OCI-LY7 (cell line): ENCODE measurements at regions not wholly inside any gene's neighbourhood (a gene's known extent, or its start where the extent isn't known, plus 50 kb on each side); places are given as distances from the start of the nearest gene placed in this dataset.

Experiments used
- BruUV-seq: library from RNA; stranded (reverse); fragments of 400-500 nt; replicated peaks from 2 replicates; lab custom pipeline; 2021; lab: Mats Ljungman, UMichigan
- CTCF ChIA-PET: fragments of 300-600 bp; sonication (Branson Sonifier 250); formaldehyde crosslinking; loops from one replicate; lab custom pipeline; 2022; ENCODE audit warnings: antibody characterized with exemption; ENCODE audit not compliant: unreplicated experiment; lab: Charles Lee
- POLR2A ChIA-PET: fragments of 300-600 bp; sonication (Branson Sonifier 250); formaldehyde crosslinking; loops from one replicate; lab custom pipeline; 2022; ENCODE audit warnings: antibody characterized with exemption; lab: Charles Lee
- DNase-seq: peaks from one replicate; pipeline ENCODE4 v3.0.0-alpha.2; 2015; ENCODE audit warnings: low spot score
- H2AFZ ChIP-seq: fragments of 200-600 bp; sonication (generic), shearing (Covaris generic); 2 replicates; pipeline ENCODE4 v1.6.1; 2014; ENCODE audit warnings: mild to moderate bottlenecking, antibody characterized with exemption, low read length, moderate library complexity
- H3K27ac ChIP-seq: fragments of 200-600 bp; sonication (generic); 2 replicates; pipeline ENCODE4 v1.5.1; 2014; ENCODE audit warnings: mixed run types, low read depth, mild to moderate bottlenecking, moderate library complexity, low read length, inconsistent platforms; ENCODE audit not compliant: poor library complexity, severe bottlenecking
- H3K36me3 ChIP-seq: fragments of 200-600 bp; sonication (generic); 2 replicates; pipeline ENCODE4 v1.6.1; 2014; ENCODE audit warnings: mild to moderate bottlenecking, antibody characterized with exemption, low read length, moderate library complexity, mixed read lengths; ENCODE audit not compliant: insufficient read depth
- H3K4me1 ChIP-seq: fragments of 200-600 bp; sonication (generic); 2 replicates; pipeline ENCODE4 v1.5.1; 2014; ENCODE audit warnings: mild to moderate bottlenecking, low read length; ENCODE audit not compliant: insufficient read depth, poor library complexity, severe bottlenecking
- H3K4me2 ChIP-seq: fragments of 200-600 bp; sonication (generic); 2 replicates; pipeline ENCODE4 v1.6.1; 2014; ENCODE audit warnings: mild to moderate bottlenecking, low read length
- H3K4me3 ChIP-seq: fragments of 200-600 bp; sonication (generic); 2 replicates; pipeline ENCODE4 v1.5.1; 2014; ENCODE audit warnings: mild to moderate bottlenecking, low read depth, low read length; ENCODE audit not compliant: poor library complexity, severe bottlenecking
- H3K79me2 ChIP-seq: fragments of 200-600 bp; sonication (generic); 2 replicates; pipeline ENCODE4 v1.6.1; 2016; ENCODE audit warnings: low read depth, mild to moderate bottlenecking, low read length, moderate library complexity, mixed read lengths; ENCODE audit not compliant: insufficient read depth
- H3K9me2 ChIP-seq: fragments of 200-600 bp; sonication (generic); 2 replicates; pipeline ENCODE4 v1.6.1; 2016; ENCODE audit warnings: mild to moderate bottlenecking, low read length, mixed read lengths; ENCODE audit not compliant: insufficient read depth
- H3K9me3 ChIP-seq: fragments of 200-600 bp; sonication (generic); 2 replicates; pipeline ENCODE4 v1.6.1; 2014; ENCODE audit warnings: mild to moderate bottlenecking, mixed run types, low read length, mixed read lengths
- H4K20me1 ChIP-seq: fragments of 200-600 bp; sonication (generic); 2 replicates; pipeline ENCODE4 v1.6.1; 2014; ENCODE audit warnings: mild to moderate bottlenecking, antibody characterized with exemption, low read length, moderate library complexity, mixed read lengths; ENCODE audit not compliant: insufficient read depth
- EZH2phosphoT487 ChIP-seq: fragments of 200-600 bp; sonication (generic); IDR thresholded peaks from 2 replicates; pipeline ENCODE4 v1.6.1; 2018; ENCODE audit warnings: low read depth, borderline replicate concordance, mild to moderate bottlenecking, mixed run types, antibody characterized with exemption, low read length, moderate library complexity, mixed read lengths
- intact Hi-C: fragments of 100-400 bp; cut with micrococcal nuclease; formaldehyde crosslinking; loops from one replicate; pipeline ENCODE4 v1.10.0; 2022; ENCODE audit not compliant: unreplicated experiment
- TF ChIP-seq, protein P1 (sequence below): fragments of 200-600 bp; sonication (generic); conservative IDR thresholded peaks from 2 replicates; pipeline ENCODE4 v1.5.1; 2014; ENCODE audit warnings: mild to moderate bottlenecking, antibody characterized with exemption, low read length, moderate library complexity, mixed read lengths

GRCh38 chr4:20028645-20029044, 223.1 kb upstream of the SLIT2 start:
- POLR2A ChIA-PET: no interaction called here
- CTCF ChIA-PET: no interaction called here
- no peaks in the 10 kb centered on the region for H3K36me3 ChIP-seq
- BruUV-seq: no TSS peak
- intact Hi-C loops: no loop called here
- no peaks in the 10 kb centered on the region for H3K9me3 ChIP-seq
- no peak overlapping the region for H3K4me3 ChIP-seq
- no peaks in the 10 kb centered on the region for H3K79me2 ChIP-seq
- TF ChIP-seq, protein P1, sequence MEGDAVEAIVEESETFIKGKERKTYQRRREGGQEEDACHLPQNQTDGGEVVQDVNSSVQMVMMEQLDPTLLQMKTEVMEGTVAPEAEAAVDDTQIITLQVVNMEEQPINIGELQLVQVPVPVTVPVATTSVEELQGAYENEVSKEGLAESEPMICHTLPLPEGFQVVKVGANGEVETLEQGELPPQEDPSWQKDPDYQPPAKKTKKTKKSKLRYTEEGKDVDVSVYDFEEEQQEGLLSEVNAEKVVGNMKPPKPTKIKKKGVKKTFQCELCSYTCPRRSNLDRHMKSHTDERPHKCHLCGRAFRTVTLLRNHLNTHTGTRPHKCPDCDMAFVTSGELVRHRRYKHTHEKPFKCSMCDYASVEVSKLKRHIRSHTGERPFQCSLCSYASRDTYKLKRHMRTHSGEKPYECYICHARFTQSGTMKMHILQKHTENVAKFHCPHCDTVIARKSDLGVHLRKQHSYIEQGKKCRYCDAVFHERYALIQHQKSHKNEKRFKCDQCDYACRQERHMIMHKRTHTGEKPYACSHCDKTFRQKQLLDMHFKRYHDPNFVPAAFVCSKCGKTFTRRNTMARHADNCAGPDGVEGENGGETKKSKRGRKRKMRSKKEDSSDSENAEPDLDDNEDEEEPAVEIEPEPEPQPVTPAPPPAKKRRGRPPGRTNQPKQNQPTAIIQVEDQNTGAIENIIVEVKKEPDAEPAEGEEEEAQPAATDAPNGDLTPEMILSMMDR: no peak
- no peak for TF ChIP-seq EZH2phosphoT487
- DNase-seq: no peak
- no peaks in the 10 kb centered on the region for H4K20me1 ChIP-seq
- no peaks in the 10 kb centered on the region for H3K9me2 ChIP-seq
- H3K4me1 ChIP-seq: no peaks in the 10 kb centered on the region
- no peak overlapping the region for H3K27ac ChIP-seq
- H2AFZ ChIP-seq: no peak overlapping the region
- no peak overlapping the region for H3K4me2 ChIP-seq

- intact Hi-C loops: no loop called here
- H2AFZ ChIP-seq: no peak overlapping the region
- no TSS peak for BruUV-seq
- no peak overlapping the region for H3K27ac ChIP-seq
- no peak for DNase-seq
- no peaks in the 10 kb centered on the region for H3K9me2 ChIP-seq
- H3K4me3 ChIP-seq: no peak overlapping the region
- H3K36me3 ChIP-seq: no peaks in the 10 kb centered on the region
- no peak overlapping the region for H3K4me2 ChIP-seq
- no peaks in the 10 kb centered on the region for H3K79me2 ChIP-seq
- CTCF ChIA-PET: no interaction called here
- H3K4me1 ChIP-seq: no peaks in the 10 kb centered on the region
- TF ChIP-seq, protein P1: no peak
- no peak for TF ChIP-seq EZH2phosphoT487
- H4K20me1 ChIP-seq: no peaks in the 10 kb centered on the region
- no peaks in the 10 kb centered on the region for H3K9me3 ChIP-seq
- POLR2A ChIA-PET: no interaction called here
Observed at GRCh38 chr4:20026456-20026855, 225.2 kb upstream of the SLIT2 start.

- BruUV-seq: no TSS peak
- ChIA-PET POLR2A (no interaction called here), CTCF (no interaction called here)
- no peak overlapping the region for H3K4me2 ChIP-seq
- H3K27ac ChIP-seq: no peak overlapping the region
- no peaks in the 10 kb centered on the region for H4K20me1 ChIP-seq
- no peaks in the 10 kb centered on the region for H3K36me3 ChIP-seq
- no peak overlapping the region for H3K4me3 ChIP-seq
- no peaks in the 10 kb centered on the region for H3K9me2 ChIP-seq
- no peaks in the 10 kb centered on the region for H3K4me1 ChIP-seq
- no peaks in the 10 kb centered on the region for H3K79me2 ChIP-seq
- no peak overlapping the region for H2AFZ ChIP-seq
- no peak for TF ChIP-seq EZH2phosphoT487
- TF ChIP-seq, protein P1: no peak
- intact Hi-C loops: no loop called here
- H3K9me3 ChIP-seq: no peaks in the 10 kb centered on the region
- no peak for DNase-seq
Observed at GRCh38 chr4:20022471-20022870, 229.2 kb upstream of the SLIT2 start.
